GM18858 (cell line): ENCODE measurements at regions not wholly inside any gene's neighbourhood (a gene's known extent, or its start where the extent isn't known, plus 50 kb on each side); places are given as distances from the start of the nearest gene placed in this dataset.
"Not testable (repeated sequence)": the region's sequence is repeated elsewhere in the genome, so short reads cannot be mapped to it uniquely, and the experiment has no call there.

ENCODE experiments used
- ATAC-seq: cut with Tn5 transposase; IDR thresholded peaks from one replicate; pipeline ENCODE4 v1.9.1; 2021; ENCODE audit not compliant: unreplicated experiment

DNA sequence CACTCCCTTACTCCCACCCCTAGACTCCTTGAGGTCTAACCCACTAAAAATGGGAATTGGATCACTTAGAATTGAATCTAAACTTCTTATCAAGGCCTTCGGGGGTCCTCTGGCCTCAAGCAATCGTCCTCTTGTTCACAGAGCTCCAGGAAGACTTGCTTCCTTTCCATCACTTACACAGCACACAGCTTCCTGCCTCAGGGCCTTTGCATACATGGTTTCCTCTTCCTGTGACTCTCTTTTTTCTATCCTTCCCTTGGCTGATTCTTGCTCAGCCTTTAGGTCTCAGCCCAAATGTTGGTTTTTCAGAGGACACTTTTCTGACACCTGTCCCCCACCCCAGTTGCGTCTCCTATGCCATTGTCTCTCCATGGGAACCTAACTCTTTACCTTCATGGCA, 50.0 kb upstream of the ALDH1B1 start:
- no peak for ATAC-seq

DNA sequence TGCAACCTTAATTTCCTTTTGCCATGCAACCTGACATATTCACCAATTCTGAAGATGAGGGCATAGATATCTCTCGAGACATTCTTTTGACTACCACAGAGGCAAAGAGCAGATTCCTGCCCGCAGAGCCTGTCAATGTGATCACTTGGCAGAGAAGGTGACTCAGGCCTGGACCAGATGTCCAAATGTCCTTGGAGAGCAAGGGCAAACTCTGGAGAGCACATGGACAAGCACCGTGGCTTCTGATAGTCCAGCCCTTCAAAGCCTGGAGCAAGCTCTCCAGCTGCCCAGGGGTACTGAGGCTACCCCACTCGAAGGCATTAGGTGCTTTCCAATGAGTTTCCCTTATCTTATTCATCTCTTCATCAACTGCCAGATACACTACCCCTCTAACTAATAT, 50.4 kb upstream of the ALDH1B1 start:
- no peak for ATAC-seq

DNA sequence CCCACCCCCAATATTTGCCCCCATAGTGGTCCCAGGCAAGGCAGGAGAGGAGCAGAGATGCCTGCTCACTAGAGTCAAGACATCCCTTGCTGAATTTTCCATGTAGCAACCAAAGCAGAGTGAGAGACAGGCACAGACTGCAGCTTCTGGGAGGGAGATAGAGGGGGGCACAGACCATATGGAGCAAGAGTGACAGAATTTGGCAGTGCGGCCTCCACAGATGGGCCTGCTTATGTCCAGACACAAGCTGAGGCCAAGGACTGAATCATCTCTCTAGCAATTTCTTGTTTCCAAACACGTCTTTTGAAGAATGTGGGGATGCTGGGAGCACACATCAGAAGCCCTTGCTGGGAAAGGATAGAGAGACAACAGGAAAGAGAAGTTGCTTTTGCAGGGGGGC, 53.0 kb upstream of the ALDH1B1 start:
- no peak for ATAC-seq

DNA sequence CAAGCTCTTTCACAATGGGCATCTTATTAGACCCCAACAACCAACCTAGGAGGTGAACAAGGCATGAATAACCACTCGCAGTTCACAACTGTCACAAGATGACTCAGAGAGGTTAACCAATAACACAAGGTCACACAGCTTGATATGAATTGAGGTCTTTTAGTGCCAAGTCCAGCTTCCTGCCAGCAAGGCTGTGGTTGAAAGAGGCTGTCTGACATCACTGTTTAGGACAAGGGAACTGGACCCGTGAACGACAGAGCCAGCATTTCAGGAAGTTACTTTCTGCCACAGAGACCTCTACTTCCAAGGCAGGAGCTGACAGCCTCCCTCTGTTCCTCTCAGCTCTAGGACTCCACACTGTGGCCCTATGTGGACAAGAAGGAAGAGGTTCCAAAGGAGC, 53.4 kb upstream of the ALDH1B1 start:
- peak; percentile 58 for ATAC-seq

DNA sequence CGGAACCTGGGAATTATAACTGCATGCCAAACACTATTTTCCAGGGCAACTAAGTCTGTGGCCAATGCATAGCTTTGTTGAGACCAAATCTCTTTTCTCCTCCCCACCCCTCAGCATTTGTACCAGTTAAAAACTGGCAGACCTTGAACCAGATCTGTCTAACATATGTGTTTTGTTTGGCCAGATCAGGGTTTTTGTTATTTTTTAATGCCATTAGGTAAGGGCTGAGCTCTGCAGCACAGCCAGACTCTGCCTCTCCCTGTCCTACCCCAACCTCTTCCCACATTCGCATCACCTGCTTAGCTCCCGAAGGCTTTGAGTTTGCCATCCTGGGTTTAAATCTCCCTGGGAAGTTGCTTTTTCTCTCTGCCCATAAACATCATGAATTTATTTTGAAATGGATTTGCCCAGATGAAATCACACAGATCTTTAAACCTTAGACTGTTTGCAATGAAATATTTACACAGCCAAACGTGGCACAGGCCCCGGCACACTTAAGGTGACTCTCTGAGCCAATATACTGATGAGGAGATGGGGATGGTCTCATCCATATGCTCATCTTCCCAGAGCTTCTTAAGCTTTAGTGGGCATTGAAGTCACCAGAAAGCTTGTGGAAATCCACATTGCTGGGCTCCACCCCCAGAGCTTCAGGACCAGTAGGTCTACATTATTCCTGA, 54.0 kb upstream of the ALDH1B1 start:
- no peak for ATAC-seq

DNA sequence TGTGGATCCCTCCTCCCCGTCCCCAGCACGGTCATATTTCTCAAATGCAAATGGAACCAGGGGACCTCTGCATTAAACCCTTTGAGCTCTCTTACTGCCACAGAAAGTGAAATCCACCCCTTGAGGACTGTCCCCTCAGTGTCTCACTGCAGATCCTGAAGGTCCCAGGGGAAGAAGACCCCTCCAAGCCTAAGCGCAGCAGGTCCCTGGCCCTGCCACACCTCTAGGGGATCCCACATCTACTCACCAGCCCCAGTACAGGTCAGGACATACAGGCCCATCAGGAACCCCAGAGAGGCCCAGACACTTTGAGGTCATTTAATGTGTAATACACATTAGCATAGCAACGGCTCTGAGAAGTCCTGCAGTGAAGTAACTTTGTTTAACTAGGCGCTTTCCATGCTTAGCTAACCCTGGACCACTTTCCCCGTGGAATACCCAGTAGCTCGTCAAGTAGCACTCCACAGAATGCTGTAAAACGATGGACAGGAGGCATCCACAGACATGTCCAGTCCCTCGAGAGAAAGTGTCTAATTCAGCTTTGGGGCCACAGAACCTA, 54.7 kb upstream of the ALDH1B1 start:
- no peak for ATAC-seq

DNA sequence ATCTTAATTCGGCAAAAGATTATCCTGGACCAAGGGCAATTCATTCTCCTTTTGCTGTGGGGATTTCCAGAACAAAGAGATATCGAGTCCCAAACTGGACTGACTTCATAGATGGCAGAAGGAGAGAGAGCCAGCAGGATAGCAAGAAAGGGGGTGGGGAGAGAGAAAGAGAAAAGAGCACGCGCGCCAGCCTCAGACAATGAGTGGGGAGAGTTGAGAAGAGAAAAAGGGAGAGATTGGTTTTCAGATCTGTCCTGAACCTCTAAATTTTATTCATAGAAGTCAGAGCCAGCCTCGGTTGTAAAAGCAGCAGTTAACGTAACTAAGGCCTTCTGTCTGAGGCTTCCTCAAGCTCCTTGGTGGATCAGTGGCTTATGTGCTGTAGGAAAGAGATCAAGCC, 55.3 kb upstream of the ALDH1B1 start:
- ATAC-seq, result no peak

DNA sequence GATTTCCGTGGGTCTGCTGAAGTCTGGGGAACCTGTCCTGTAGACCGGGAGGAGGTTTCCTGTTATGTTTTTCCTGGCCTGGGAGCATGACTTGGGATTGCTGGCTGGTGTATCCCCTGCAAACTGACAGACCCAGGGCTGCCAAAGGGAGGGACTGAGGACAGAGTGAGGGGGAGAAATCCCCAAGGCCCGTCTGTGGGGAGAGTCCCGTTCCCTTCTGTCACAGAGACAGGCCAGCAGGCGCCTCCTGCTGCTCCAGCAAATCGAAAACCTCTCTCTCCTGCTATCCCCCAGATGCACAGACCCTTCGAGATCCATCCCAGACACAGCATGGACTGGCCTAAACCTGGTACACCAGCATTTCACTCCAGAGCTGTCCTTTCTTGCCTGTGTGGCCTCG, 56.2 kb upstream of the ALDH1B1 start:
- no peak for ATAC-seq

DNA sequence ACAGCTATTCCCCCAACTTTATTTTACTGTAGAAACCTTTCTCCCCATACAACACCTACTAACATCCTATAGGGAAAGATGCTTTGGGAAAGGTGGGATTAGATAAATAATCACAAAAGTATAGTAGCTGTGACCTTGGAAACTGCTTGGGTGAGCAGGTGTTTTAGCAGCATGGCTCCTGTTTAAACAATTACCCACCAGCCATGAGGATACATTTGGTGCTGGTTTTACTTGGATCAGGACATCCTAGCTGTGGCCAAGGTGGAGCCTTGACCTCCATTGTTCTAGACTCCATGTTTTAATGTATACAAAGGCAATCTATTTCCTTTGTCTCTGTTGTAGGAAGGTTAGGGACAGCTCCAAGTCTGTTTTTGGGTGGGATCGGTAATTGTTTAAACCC, 56.8 kb upstream of the ALDH1B1 start:
- no peak for ATAC-seq

DNA sequence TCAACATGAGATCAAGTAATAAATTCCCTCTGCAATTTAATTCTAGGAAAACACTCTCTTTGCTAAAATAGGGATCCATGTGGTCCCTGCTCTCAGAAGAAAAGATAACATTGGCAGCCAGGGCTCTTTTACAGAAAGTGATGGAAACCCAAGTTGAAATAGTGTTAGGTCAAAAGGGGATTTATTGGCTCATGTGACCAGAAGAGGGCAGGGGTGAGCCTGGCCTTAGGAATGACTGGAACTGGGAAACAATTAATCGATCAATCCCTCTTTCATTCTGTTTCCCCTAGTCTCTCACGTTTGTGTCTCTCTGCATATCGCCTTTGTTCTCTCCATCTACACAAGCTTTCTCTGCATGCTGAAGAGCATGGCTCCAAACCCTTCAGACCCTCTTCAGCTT, 58.3 kb upstream of the ALDH1B1 start:
- no peak for ATAC-seq

DNA sequence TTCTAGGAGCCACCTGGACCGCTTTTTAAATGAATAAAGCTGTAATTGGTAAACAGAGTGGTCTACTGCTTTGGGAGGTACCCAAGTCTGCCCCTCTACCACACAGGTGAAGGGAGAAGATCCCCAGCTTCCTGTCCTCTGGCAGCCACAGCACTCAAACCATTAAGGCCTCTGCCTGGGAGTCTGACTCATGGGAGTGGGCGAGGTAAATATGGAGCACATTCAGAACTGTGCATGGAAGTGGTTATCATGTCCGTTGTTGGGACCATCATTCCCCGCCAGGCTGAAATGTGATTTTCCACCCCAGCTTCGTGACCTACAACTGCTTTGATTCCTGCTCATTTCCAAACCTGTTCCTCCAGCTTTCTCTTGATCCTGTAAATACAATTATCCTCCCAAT, 59.5 kb upstream of the ALDH1B1 start:
- no peak for ATAC-seq

DNA sequence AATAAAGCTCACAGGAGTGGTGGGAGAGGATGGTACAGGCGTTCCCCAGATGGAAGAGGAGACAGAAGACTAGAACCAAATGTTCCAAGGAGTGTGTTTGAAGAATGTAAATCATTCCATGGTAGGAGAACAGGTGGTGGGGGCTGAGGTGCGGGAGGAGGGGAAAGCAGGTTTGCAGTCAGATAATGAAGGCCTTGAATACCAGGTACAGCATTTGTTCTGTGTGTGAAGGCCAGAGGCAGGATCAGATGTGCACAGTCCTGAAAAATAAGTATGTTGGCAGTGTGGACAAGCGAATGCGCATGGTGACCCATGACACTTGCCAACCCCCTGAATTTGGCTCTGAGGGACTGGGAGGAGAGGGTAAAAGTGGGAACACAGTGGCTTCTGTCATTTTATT, 59.9 kb upstream of the ALDH1B1 start:
- no peak for ATAC-seq

DNA sequence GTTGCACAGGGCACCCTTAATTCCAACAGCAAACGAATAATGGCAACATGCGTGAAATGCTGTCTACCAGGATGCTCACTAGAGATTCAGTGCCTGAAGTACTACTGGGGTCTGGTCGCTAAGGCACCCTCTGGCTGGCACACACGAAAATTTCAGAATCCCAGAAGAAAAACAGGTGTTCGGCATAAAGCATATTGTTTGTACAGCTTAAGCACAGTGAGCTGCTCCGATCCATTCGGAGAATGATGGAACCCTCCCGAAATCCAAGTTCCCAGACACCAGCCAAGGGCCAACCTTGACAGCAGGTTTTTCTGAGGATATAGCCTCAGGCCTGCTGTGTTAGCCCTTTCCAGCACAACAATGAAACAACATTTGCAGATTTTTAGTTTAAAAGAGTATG, 61.4 kb upstream of the ALDH1B1 start:
- ATAC-seq, result no peak

DNA sequence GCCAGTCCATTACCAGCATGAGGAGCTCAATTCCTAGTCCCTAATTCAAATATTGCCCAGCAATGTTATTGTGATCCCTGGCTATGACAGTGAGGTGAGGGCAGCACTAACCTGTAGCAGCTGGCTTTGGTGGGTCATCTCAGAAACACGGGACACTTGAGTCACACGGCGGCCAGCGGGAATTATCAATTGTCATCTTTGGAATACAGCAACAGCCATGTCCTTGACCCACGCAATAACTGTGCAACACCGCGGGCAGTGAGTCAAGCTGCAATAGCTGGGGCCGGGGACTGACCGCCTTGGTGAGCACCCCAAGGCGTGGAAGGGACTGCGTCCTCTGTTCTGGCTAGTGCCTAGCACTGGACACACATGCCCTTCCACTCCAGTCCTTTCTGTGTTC, 62.5 kb upstream of the ALDH1B1 start:
- no peak for ATAC-seq

DNA sequence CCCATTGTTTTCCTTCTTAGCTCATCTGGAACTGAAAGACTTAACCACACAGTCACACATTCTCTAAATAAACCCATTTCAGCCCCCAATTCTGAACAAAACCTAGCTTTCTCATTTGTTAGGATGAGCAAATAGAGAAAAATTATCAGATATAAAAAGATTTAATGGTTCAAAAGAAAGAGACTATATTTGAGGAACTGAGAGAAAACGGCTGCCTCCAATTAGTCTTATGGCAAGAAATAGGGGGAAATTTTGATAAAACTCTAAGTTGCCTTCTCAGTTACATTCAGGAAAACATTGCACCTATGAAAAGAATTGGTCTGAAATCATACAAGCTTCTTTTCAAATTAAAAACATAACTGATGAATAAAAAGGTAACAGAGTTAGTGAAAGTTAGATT, 63.7 kb upstream of the ALDH1B1 start:
- no peak for ATAC-seq

DNA sequence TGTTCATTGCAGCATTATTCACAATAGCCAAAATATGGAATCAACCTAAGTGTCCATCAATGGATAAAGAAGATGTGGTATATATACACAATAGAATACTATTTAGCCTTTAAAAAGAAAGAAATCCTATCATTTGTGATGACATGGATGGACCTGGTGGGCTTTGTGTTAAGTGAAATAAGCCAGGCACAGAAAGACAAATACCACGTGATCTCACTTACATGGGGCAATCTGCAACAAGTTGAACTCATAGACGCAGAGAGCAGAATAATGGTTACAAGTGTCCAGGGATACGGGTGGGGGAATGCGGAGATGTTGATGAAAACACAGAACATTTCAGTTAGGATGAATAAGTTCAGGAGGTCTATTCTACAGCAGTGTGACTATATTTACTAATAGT, 66.4 kb upstream of the ALDH1B1 start:
- no peak for ATAC-seq

DNA sequence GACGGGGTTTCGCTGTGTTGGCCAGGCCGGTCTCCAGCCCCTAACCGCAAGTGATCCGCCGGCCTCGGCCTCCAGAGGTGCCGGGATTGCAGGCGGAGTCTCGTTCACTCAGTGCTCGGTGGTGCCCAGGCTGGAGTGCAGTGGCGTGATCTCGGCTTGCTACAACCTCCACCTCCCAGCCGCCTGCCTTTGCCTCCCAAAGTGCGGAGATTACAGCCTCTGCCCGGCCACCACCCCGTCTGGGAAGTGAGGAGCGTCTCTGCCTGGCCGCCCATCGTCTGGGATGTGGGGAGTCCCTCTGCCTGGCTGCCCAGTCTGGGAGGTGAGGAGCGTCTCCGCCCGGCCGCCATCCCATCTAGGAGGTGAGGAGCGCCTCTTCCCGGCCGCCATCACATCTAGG, 68.3 kb upstream of the ALDH1B1 start:
- not testable (repeated sequence) for ATAC-seq

DNA sequence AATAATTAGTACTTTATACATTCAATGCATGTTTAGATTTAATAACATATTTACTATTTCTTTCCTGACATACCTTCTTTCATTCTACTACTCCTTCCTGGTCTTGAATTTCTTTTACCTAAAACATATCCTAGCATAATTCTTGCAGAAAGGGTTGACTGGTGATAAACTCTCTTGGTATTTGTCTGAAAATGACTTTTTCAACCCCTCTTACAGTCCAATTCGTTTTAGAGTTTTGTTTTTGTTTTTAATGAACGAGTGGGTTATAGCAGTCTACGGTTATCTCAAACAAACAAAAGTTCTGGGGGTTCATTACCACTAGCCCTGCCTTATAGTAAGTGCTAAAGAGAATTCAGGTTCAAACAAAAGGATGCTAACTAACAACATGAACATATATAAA, 69.6 kb upstream of the ALDH1B1 start:
- ATAC-seq, result no peak

DNA sequence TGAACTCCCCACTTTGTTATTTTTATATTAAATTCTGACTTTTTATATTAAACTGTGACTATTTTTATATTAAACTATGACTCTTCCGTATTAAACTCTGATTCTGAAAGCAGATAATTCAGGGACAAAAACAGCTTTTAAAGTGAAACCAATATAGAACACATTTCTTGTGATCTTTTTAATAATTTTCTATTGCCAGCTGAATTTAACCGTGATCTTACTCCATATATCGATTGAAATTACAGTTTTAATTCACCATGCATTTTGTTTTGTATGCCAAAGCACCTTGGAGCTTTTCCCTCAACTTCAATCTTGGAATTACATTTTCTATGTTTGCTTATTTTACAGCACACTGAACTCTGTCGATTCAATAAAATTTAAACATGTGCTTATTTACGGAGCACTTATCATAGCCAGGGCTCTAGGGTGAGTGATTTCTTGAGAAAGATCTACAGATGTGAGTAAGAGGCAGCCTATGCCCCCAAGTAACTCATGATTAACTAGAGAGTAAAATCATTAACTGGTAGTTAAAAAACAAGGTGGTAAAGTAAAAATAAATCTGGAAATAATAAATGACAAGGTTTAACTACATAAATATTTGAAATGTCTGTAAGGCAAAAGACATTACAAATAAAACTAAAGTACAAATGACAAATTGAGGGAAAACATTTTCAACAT, 72.9 kb upstream of the ALDH1B1 start:
- no peak for ATAC-seq

DNA sequence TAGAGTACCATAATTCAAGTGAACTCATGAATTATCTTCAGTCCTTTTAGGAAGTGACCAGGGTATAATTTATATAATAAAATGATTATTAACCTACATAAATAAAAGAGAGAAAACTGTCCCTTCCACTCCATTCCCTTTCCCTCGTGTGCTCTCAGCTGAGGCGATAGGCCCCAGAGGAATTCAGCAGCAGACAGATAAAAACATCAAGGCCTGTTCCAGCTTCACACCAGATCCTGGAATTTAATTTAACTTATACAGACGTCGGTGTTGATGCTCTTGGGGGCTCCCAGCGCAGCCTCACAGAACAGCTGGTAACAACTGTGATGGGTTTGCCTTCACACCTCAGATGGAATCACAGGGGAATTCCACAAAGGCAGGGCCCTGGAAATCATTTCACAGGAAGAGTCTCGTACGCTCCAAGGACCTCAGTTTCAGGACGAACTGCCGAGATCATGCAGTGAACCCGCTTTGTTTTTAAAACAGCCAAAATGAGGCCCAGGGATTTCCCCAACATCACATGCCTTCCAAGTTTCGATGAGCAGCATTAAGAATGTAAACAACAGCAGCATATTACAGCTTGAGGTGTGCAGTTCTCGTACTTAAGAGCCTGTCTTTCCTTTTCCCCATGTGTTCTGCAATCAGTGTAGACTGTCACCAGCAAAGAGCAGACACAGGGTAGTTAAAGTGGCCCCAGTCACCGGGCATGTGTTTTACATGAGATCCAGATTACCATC, 73.6 kb upstream of the ALDH1B1 start:
- peak; percentile 87 for ATAC-seq

DNA sequence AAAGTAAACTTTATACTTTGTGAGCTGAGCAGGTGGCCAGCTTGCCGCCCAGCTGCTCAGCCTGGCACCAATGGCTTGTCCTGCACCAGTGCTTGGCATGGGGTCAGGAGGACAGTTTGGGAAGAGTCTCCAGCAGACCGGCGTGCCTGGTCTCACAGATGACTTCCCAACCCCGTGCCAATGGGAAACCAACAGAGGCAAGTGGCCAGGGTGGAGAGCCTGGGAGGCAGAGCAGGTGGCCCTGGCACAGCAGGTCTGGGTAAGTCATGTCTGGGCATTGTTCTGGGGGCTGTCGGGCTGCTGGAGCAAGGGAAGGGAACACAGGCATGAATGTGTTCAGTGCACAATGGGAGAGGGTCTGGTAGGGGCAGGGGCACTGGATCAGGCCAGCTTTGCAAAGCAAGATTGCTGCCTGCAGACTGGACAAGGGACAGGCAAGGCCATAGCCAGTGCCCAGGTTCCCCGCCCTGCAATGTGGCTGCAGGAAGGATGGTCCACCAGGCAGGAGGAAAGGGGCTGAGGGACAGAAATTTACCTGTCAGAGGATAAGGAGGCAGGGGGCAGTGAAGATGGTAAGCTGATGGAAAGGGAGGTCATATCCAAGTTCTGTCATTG, 76.2 kb upstream of the ALDH1B1 start:
- no peak for ATAC-seq
